HCT116 (cell line): ENCODE measurements at regions not wholly inside any gene's neighbourhood (a gene's known extent, or its start where the extent isn't known, plus 50 kb on each side); places are given as distances from the start of the nearest gene placed in this dataset.

ENCODE experiments used
- ATAC-seq: fragments of 200-7000 bp; cut with Tn5 transposase; 2 replicates; pipeline ENCODE4 v1.9.1; 2020; ENCODE audit warnings: mild to moderate bottlenecking, moderate library complexity
- BruUV-seq: library from RNA; stranded (reverse); fragments of 400-500 nt; replicated peaks from 2 replicates; lab custom pipeline; 2021; lab: Mats Ljungman, UMichigan
- CTCF ChIA-PET: fragments of 300-600 bp; sonication (Branson Sonifier 250); formaldehyde crosslinking; loops from one replicate; lab custom pipeline; 2021; ENCODE audit warnings: antibody characterized with exemption; lab: Charles Lee
- POLR2A ChIA-PET: fragments of 300-600, 350-600 bp; sonication (Branson Sonifier 250); formaldehyde crosslinking; loops from one replicate; lab custom pipeline; 2021; ENCODE audit warnings: antibody characterized with exemption; lab: Charles Lee
- RAD21 ChIA-PET, 2 experiments: fragments of 300-600 bp; sonication (Branson Sonifier 250); formaldehyde crosslinking; loops; one replicate each; lab custom pipeline; 2023; ENCODE audit warnings: low total read pairs in 2 of 2; ENCODE audit not compliant: uncharacterized antibody in 2 of 2, unreplicated experiment in 2 of 2, low non-redundant PET in 1 of 2; lab: Charles Lee
- DNase-seq: peaks from one replicate; pipeline ENCODE4 v3.0.0-alpha.2; 2010; ENCODE audit warnings: low read depth, low spot score
- H2AFZ ChIP-seq: fragments of 200-600 bp; shearing (Covaris generic), sonication (generic); 2 replicates; pipeline ENCODE4 v1.6.1; 2017; ENCODE audit warnings: low read depth, mixed run types, mixed read lengths, antibody characterized with exemption, low read length; ENCODE audit not compliant: poor library complexity, severe bottlenecking
- H3K27ac ChIP-seq: 2 replicates; pipeline ENCODE4 v1.5.1; 2012; ENCODE audit warnings: low read depth, low read length
- H3K27me3 ChIP-seq: fragments of 200-600 bp; sonication (generic); 2 replicates; pipeline ENCODE4 v1.6.1; 2016; ENCODE audit warnings: mixed run types, low read length, mixed read lengths; ENCODE audit not compliant: insufficient read depth
- H3K36me3 ChIP-seq, 2 experiments: fragments of 200-500 bp in 1 of 2; fragments of 200-600 bp in 1 of 2; sonication (Bioruptor generic) in 1 of 2; sonication (generic) in 1 of 2; 2 replicates each; pipeline versions ENCODE4 v1.5.1 to v1.6.1; 2014 to 2016; ENCODE audit warnings: low read length in 2 of 2, inconsistent platforms in 1 of 2, mixed read lengths in 1 of 2, mixed run types in 1 of 2; ENCODE audit not compliant: insufficient read depth in 2 of 2, control insufficient read depth in 1 of 2
- H3K4me1 ChIP-seq, 2 experiments: fragments of 200-600 bp in 1 of 2; sonication (generic) in 1 of 2; 2 replicates each; pipeline versions ENCODE4 v1.5.1 to v1.6.1; 2012 to 2017; ENCODE audit warnings: low read length in 2 of 2, inconsistent platforms in 1 of 2, mild to moderate bottlenecking in 1 of 2, mixed read lengths in 1 of 2, mixed run types in 1 of 2, moderate library complexity in 1 of 2; ENCODE audit not compliant: insufficient read depth in 2 of 2, control insufficient read depth in 1 of 2
- H3K4me2 ChIP-seq: fragments of 200-600 bp; sonication (generic); 2 replicates; pipeline ENCODE4 v1.6.1; 2017; ENCODE audit warnings: mixed run types, low read length, mixed read lengths
- H3K4me3 ChIP-seq, 2 experiments: fragments of 200-600 bp in 1 of 2; sonication (generic) in 1 of 2; replicated peaks in 1 of 2; 2 replicates each; pipeline ENCODE4 v1.5.1; 2011 to 2016; ENCODE audit warnings: low read length in 2 of 2, control low read depth in 1 of 2, low read depth in 1 of 2, mild to moderate bottlenecking in 1 of 2, mixed read lengths in 1 of 2, mixed run types in 1 of 2
- H3K79me2 ChIP-seq: fragments of 200-600 bp; sonication (generic); 2 replicates; pipeline ENCODE4 v1.6.1; 2017; ENCODE audit warnings: mild to moderate bottlenecking, mixed run types, low read length, moderate library complexity, mixed read lengths; ENCODE audit not compliant: insufficient read depth
- H3K9ac ChIP-seq: fragments of 200-600 bp; sonication (generic); 2 replicates; pipeline ENCODE4 v1.6.1; 2016; ENCODE audit warnings: low read length, mixed read lengths
- H3K9me2 ChIP-seq: fragments of 200-600 bp; sonication (generic), shearing (Covaris generic); 2 replicates; pipeline ENCODE4 v1.6.1; 2017; ENCODE audit warnings: mixed run types, mild to moderate bottlenecking, moderate library complexity; ENCODE audit not compliant: insufficient read depth
- H3K9me3 ChIP-seq, 2 experiments: fragments of 200-500 bp in 1 of 2; fragments of 200-600 bp in 1 of 2; sonication (Bioruptor generic) in 1 of 2; sonication (generic) in 1 of 2; 2 replicates each; pipeline ENCODE4 v1.6.1; 2014 to 2017; ENCODE audit warnings: low read length in 2 of 2, mixed read lengths in 2 of 2, inconsistent platforms in 1 of 2, low read depth in 1 of 2, mild to moderate bottlenecking in 1 of 2, mixed run types in 1 of 2, moderate library complexity in 1 of 2; ENCODE audit not compliant: control insufficient read depth in 1 of 2, insufficient read depth in 1 of 2
- H4K20me1 ChIP-seq: fragments of 200-600 bp; sonication (generic), shearing (Covaris generic); 2 replicates; pipeline ENCODE4 v1.6.1; 2017; ENCODE audit warnings: mixed run types, mild to moderate bottlenecking, moderate library complexity; ENCODE audit not compliant: insufficient read depth
- ATF3 ChIP-seq: IDR thresholded peaks from 2 replicates; pipeline ENCODE4 v1.6.1; 2012
- CEBPB ChIP-seq: IDR thresholded peaks from 2 replicates; pipeline ENCODE4 v1.6.1; 2012; ENCODE audit warnings: low read depth
- EGR1 ChIP-seq: IDR thresholded peaks from 2 replicates; pipeline ENCODE4 v1.6.1; 2012; ENCODE audit warnings: low read depth
- ELF1 ChIP-seq: IDR thresholded peaks from 2 replicates; pipeline ENCODE4 v1.6.1; 2012; ENCODE audit warnings: low read depth, borderline replicate concordance
- EZH2 ChIP-seq: fragments of 200-600 bp; sonication (generic); IDR thresholded peaks from 2 replicates; pipeline ENCODE4 v1.6.1; 2017; ENCODE audit warnings: antibody characterized with exemption, mixed run types
- EZH2phosphoT487 ChIP-seq: fragments of 200-600 bp; IDR thresholded peaks from 2 replicates; pipeline ENCODE4 v1.6.1; 2018; ENCODE audit warnings: antibody characterized with exemption, borderline replicate concordance
- FOSL1 ChIP-seq: IDR thresholded peaks from 2 replicates; pipeline ENCODE4 v1.6.1; 2012; ENCODE audit warnings: low read depth
- JUND ChIP-seq: IDR thresholded peaks from 2 replicates; pipeline ENCODE4 v1.6.1; 2012
- MAX ChIP-seq: IDR thresholded peaks from 2 replicates; pipeline ENCODE4 v1.6.1; 2012
- POLR2A ChIP-seq: IDR thresholded peaks from 2 replicates; pipeline ENCODE4 v1.7.0; 2011; ENCODE audit warnings: borderline replicate concordance; ENCODE audit not compliant: insufficient read depth, insufficient read length; ENCODE audit errors: extremely low read depth
- RAD21 ChIP-seq: IDR thresholded peaks from 2 replicates; pipeline ENCODE4 v1.6.1; 2012; ENCODE audit warnings: low read depth, mild to moderate bottlenecking
- REST ChIP-seq: IDR thresholded peaks from 2 replicates; pipeline ENCODE4 v1.6.1; 2012; ENCODE audit warnings: low read depth
- SIN3A ChIP-seq: IDR thresholded peaks from 2 replicates; pipeline ENCODE4 v1.6.1; 2012; ENCODE audit warnings: low read depth
- TCF7L2 ChIP-seq: IDR thresholded peaks from 2 replicates; pipeline ENCODE4 v1.7.0; 2011; ENCODE audit warnings: borderline replicate concordance, inconsistent platforms; ENCODE audit not compliant: insufficient read depth, insufficient read length; ENCODE audit errors: extremely low read depth
- YY1 ChIP-seq: IDR thresholded peaks from 2 replicates; pipeline ENCODE4 v1.6.1; 2011; ENCODE audit warnings: low read length, low read depth, moderate library complexity, mild to moderate bottlenecking; ENCODE audit not compliant: insufficient replicate concordance; ENCODE audit errors: extremely low read depth
- ZBTB33 ChIP-seq: IDR thresholded peaks from 2 replicates; pipeline ENCODE4 v1.6.1; 2011; ENCODE audit warnings: mild to moderate bottlenecking, low read length, moderate library complexity; ENCODE audit not compliant: insufficient replicate concordance; ENCODE audit errors: extremely low read depth
- ZFX ChIP-seq: fragments of 450-650 bp; IDR thresholded peaks from 2 replicates; pipeline ENCODE4 v1.6.1; 2017
- intact Hi-C: fragments of 100-400 bp; cut with micrococcal nuclease; formaldehyde crosslinking; loops from 2 replicates; pipeline ENCODE4 v1.10.0; 2022

GRCh38 chr6:144697801-144698200 lies 412.7 kb downstream of the UTRN start:
- Histone ChIP-seq H3K4me1 (no peaks in the 10 kb centered on the region), H3K27me3 (no peaks in the 10 kb centered on the region), H2AFZ (no peak overlapping the region), H3K9me2 (no peaks in the 10 kb centered on the region), H3K9ac (no peak overlapping the region), H3K36me3 (no peaks in the 10 kb centered on the region), H3K9me3 (no peaks in the 10 kb centered on the region), H3K79me2 (no peaks in the 10 kb centered on the region), H3K4me2 (no peak overlapping the region), H3K4me3 (no peak overlapping the region), H3K27ac (no peak overlapping the region), H4K20me1 (no peaks in the 10 kb centered on the region)
- intact Hi-C loops, result no loop called here
- ChIA-PET POLR2A (no interaction called here), RAD21 (no interaction called here), CTCF (no interaction called here)
- no TSS peak for BruUV-seq
- DNase-seq (no peak), ATAC-seq (no peak)
- TF ChIP-seq JUND (no peak), CEBPB (no peak), EGR1 (no peak), EZH2phosphoT487 (no peak), ELF1 (no peak), SIN3A (no peak), POLR2A (no peak), TCF7L2 (no peak), RAD21 (no peak), ZFX (no peak), REST (no peak), YY1 (no peak), FOSL1 (no peak), ATF3 (no peak), ZBTB33 (no peak), EZH2 (no peak), MAX (no peak)
